ENCODE measurements at regions not wholly inside any gene's neighbourhood (a gene's known extent, or its start where the extent isn't known, plus 50 kb on each side); places are given as distances from the start of the nearest gene placed in this dataset.

- DNase-seq = no peak
Observed at GRCh38 chr7:106776618-106777347, 88.3 kb upstream of the PIK3CG start.

- DNase-seq = no peak
Observed at GRCh38 chr7:106777674-106778299, 87.3 kb upstream of the PIK3CG start.

DNA sequence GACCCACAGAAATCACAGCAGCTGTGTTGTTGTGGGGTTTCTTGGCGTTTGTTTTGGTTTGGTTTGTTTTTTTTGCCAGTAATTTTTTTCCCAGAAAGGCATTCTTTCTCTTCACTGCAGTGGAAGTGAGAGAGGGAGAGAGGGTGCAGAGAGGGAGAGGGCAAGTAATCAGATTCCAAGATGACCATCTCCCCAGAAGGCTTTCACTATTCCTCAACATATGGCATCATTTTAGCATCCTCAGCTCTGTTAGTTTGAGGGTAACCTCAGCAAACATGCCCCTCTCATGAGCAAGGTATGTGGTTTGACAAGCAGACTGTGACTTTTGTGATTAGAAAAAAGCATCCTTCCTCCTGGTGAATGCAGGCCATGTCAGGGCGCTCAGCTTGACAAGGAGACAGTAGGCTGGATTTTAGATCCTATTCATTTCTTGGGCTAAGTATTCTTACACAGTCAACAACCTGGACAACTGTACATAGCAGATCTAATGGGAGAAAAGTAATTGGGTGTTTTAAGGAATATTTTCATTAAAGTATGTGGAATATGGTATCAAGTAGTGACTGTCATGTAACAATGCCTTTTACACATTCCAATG, 86.3 kb upstream of the PIK3CG start:
- DNase-seq = no peak

DNA sequence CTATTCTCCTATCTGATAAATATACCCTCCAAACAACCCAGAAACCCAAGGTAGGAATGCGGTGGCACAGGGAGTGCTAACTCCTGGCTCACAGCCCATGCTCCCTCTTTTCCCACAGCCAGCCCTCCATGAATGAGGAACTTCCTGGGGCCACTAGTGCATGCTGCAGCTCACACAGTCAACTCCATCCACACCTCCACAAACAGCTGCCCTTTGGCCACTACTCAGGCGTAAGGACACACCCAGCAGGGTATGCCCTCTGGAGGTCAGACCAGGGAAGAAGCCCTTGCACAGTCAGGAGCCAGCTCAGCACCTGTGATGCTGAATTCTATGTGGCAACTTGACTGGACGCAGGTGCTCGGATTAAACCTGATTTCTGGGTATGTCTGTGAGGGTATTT, 85.2 kb upstream of the PIK3CG start:
- DNase-seq = no peak

DNA sequence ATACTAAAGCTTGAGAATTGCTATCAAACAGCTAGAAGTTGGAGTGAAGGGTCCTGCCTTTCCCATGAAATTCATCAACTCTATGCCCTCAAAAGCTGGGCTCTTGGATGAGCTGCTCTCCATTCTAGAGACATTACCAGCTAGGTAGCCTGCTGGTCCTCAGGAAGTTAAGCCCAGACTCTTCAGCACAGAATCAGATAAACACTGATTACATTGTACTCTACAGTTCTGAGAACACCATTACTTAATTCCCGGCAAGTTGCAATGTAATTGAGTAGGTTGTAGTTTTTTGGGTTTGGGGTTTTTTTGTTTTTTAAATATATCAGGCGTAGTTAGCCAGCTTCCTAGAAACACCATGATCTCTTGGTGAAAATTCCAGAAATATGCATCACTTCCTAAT, 84.1 kb upstream of the PIK3CG start:
- DNase-seq = no peak

DNA sequence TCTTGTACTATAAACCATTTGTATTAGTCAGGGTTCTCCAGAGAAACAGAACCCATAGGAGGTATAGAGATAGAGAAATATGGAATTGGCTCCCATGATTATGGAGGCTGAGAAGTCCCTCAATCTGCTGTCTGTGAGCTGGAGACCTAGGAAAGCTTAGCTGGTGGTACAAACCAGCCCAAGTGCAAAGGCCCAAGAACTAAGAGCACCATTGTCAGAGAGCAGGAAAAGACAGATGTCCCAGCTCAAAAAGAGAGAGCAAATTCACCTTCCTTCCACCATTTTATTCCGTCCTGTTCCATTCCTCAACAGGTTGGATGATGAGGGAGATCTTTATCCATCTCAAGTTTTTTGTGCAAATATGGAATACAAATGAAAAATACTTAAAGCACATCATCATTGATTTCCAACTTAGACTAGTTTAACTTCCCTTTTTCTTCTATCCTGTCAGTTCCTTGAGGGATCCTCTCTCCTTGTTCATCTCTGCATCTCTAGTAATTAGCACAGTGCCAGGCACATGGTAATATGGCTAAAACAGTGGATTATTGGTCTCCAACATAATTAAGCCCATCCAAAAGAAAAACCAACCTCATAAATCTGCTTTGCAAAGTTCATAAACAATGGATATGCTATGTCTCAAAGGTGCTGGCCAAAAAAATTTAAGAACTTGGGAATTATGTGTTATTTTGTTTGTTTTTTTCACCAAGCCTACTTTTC, 83.1 kb upstream of the PIK3CG start:
- no peak for DNase-seq

GRCh38 chr7:106783286-106783685, 81.8 kb upstream of the PIK3CG start:
- DNase-seq = no peak

- DNase-seq = no peak
Observed at GRCh38 chr7:106788637-106789036, 76.4 kb upstream of the PIK3CG start.

DNA sequence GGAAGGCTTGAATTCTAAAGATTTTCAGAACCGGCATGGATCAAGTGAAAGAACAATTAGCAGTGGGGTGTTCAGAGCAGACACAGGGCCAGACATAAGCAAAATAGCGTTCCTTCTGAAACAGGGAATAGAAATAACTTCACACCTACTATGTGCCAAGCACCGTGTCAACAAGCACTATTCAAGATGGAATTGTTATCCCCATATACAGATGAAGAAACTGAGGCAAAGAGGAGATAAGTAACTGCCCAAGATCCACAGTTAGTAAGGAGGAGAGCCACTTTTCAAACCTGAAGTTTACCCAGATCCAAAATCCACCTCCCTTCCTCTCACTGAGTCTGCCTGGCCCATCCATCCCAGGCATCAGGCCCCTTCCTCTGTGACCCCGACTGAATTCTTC, 73.6 kb upstream of the PIK3CG start:
- DNase-seq = no peak

- DNase-seq = no peak
Observed at GRCh38 chr7:106792233-106792926, 72.7 kb upstream of the PIK3CG start.

GRCh38 chr7:106793015-106793975, 71.8 kb upstream of the PIK3CG start:
- peak; percentile 45 for DNase-seq

- DNase-seq = no peak
Observed at GRCh38 chr7:106794276-106795083, 70.6 kb upstream of the PIK3CG start.

GRCh38 chr7:106795084-106795876, 69.8 kb upstream of the PIK3CG start:
- no peak for DNase-seq

- no peak for DNase-seq
Observed at GRCh38 chr7:106795877-106796231, 69.2 kb upstream of the PIK3CG start.

- no peak for DNase-seq
Observed at GRCh38 chr7:106797937-106798336, 67.1 kb upstream of the PIK3CG start.

DNA sequence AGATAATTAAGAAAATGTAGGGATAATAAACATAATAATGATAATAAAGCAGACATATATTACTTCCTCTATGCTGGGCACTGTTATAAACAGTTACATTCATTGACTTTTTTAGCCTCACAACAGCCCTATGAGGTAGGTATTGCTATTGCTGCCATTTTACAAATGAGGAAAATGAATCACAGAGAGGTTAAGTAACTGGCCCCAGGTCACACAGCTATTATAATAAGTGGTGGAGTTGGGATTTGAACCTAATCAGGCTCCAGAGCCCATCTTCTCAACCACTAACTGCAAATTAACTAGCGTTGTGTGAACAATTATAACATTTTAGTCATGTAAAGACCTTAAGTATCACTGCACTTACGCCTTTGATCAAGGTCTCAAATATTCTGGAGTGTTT, 62.5 kb upstream of the PIK3CG start:
- no peak for DNase-seq

DNA sequence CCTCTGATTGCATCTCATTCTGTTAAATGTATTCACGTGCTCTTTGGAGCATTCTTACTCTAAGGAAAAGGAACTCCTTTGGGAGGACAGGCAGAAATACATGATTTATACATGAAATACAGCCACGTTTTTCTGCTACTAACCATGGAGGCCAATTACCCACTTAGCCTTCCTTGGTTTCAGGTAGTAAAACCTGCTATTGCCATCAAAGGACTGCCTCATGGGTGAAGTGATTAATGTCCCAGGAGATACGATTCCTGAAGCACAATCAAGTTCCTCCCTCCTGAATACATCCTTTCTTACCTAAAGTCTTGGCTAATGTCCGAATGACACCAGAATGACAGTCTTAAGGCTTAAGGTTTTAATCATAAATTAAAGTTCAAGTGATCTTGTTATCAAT, 58.5 kb upstream of the PIK3CG start:
- no peak for DNase-seq

DNA sequence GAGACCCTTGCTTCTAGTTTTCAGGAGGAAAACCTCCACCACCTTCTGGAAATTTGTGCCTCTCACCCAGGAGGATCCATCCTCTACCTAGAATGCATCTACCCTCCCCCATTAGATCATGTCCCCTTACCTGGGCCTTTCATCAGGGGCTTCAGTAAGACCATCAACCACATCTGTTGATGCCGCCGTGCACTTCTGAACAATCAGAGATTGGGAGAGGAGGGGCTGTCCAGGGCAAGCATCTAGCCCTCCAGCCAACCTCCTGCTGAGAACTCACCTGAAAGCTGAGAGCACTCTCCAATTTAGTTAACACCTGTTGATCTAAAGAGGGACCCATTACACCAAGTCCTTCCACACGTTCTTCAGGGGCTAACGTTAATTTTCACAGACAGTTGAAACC, 57.6 kb upstream of the PIK3CG start:
- no peak for DNase-seq

GRCh38 chr7:106808967-106809635, 56.0 kb upstream of the PIK3CG start:
- DNase-seq = no peak

GRCh38 chr7:106811472-106811871, 53.6 kb upstream of the PIK3CG start:
- no peak for DNase-seq
